Activated T-cell treated with anti-CD3 and anti-CD28 coated beads for 1 hour (primary cell): ENCODE measurements at regions not wholly inside any gene's neighbourhood (a gene's known extent, or its start where the extent isn't known, plus 50 kb on each side); places are given as distances from the start of the nearest gene placed in this dataset.

Experiments
- DNase-seq: peaks from one replicate; pipeline ENCODE4 v3.0.0-alpha.2; 2020; ENCODE audit warnings: low read depth

GRCh38 chr7:114856625-114857024, 65.3 kb upstream of the MDFIC start:
- DNase-seq: no peak

- DNase-seq: no peak
Measured at GRCh38 chr7:114857605-114858004, 64.3 kb upstream of the MDFIC start.

GRCh38 chr7:114859477-114859876, 62.4 kb upstream of the MDFIC start:
- DNase-seq: no peak

DNA sequence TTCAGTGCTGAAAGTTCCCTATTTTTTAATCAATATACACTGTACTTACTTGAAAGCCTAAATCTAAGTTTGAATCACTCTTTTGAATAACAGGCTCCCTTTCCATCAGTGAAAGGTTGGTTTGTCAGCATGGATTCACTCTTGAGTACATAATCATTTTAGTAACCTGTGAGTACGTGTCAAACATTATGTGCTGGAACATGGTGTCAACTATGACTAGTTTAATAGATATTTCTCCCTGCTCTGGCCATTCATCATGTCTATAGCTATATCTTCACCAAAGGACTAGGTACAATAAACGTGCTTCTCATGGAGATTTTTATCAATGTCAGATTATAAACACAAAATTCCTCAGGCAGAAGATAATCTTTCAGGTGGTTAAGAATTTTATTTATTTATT, 61.7 kb upstream of the MDFIC start:
- DNase-seq: no peak

GRCh38 chr7:114862406-114862805, 59.5 kb upstream of the MDFIC start:
- DNase-seq: no peak

GRCh38 chr7:114864278-114864677, 57.6 kb upstream of the MDFIC start:
- DNase-seq: no peak

DNA sequence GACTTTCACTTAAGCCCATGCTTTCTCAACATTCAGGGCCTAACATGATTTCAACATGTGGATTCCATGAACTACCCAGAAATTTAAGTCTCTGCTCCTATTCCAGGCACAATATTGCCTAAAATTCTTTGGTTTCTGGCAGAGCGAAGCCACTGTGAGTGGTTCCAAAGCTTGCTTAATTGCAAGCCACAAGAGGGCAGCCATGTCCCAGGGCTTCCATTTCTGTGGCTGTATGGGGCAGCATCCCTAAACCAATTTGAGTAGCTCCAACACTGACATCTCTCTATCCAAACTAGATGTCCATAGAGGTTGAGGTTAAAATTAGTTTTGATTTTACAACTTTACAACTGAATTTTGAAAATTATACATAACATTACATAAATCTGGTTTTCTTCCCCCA, 56.3 kb upstream of the MDFIC start:
- DNase-seq: peak; percentile 39
